ENCODE measurements at regions not wholly inside any gene's neighbourhood (a gene's known extent, or its start where the extent isn't known, plus 50 kb on each side); places are given as distances from the start of the nearest gene placed in this dataset.

DNA sequence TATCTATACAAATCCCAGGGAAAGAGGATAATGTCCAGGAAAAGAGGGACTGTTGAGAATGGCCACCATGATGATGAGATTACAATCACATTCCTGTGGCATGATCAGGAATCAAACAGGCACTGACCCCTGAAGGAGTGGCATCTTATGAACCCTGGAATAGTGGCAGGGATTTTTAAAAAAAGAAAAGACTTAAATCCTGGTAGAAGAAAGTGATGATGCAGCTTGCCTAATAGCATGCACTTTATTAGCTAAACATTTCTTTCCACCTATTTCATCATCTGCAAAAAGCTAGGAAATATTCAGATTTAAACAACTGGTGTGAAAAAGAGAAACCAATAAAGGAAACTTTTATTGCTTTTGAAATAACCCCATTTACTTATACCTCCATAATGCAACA is 87.2 kb upstream of the FSHR start:
- H3K9me1 ChIP-seq (ENCODE audit: control insufficient read depth, extremely low read depth, insufficient read depth, low read length), result no peaks in the 10 kb centered on the region
- FAIRE-seq, result no peak
- H3K36me3 ChIP-seq (ENCODE audit: control insufficient read depth in 2 of 2, extremely low read depth in 1 of 2, insufficient read depth in 2 of 2, low read length in 2 of 2), result no peaks in the 10 kb centered on the region
- DNase-seq (ENCODE audit: low read depth, low spot score), result no peak
- no peak overlapping the region for H3K9ac ChIP-seq (ENCODE audit: control insufficient read depth, extremely low read depth, insufficient read depth, low read length)
- dilution Hi-C loops (cut with MboI; ENCODE audit: extremely low pct_ligation_motif_present, low sequenced_read_pairs), result no loop called here
- H4K20me1 ChIP-seq (ENCODE audit: control insufficient read depth, extremely low read depth, insufficient read depth, low read length), result no peaks in the 10 kb centered on the region
- no peaks in the 10 kb centered on the region for H3K27me3 ChIP-seq (ENCODE audit: control insufficient read depth, extremely low read depth, insufficient read depth, low read length)
- no peaks in the 10 kb centered on the region for H3K9me3 ChIP-seq (ENCODE audit: control insufficient read depth, low read depth, low read length)
- H3K4me3 ChIP-seq (ENCODE audit: control insufficient read depth in 2 of 3, extremely low read depth in 1 of 3, insufficient read depth in 2 of 3, low read depth in 1 of 3, low read length in 3 of 3), result no peak overlapping the region
- no peaks in the 10 kb centered on the region for H3K79me2 ChIP-seq (ENCODE audit: control insufficient read depth, insufficient read depth, low read length)
- no peak overlapping the region for H2AFZ ChIP-seq (ENCODE audit: control insufficient read depth, low read length)
- H3K4me1 ChIP-seq (ENCODE audit: control insufficient read depth, extremely low read depth, insufficient read depth, low read length), result no peaks in the 10 kb centered on the region
- no peak overlapping the region for H3K27ac ChIP-seq (ENCODE audit: control insufficient read depth, insufficient read depth, low read length)
- TF ChIP-seq, protein P1, sequence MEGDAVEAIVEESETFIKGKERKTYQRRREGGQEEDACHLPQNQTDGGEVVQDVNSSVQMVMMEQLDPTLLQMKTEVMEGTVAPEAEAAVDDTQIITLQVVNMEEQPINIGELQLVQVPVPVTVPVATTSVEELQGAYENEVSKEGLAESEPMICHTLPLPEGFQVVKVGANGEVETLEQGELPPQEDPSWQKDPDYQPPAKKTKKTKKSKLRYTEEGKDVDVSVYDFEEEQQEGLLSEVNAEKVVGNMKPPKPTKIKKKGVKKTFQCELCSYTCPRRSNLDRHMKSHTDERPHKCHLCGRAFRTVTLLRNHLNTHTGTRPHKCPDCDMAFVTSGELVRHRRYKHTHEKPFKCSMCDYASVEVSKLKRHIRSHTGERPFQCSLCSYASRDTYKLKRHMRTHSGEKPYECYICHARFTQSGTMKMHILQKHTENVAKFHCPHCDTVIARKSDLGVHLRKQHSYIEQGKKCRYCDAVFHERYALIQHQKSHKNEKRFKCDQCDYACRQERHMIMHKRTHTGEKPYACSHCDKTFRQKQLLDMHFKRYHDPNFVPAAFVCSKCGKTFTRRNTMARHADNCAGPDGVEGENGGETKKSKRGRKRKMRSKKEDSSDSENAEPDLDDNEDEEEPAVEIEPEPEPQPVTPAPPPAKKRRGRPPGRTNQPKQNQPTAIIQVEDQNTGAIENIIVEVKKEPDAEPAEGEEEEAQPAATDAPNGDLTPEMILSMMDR (optimal IDR thresholded peaks at IDR 0.05 in 1 of 3, IDR thresholded peaks at IDR 0.05 in 1 of 3, conservative IDR thresholded peaks at IDR 0.05 in 1 of 3; ENCODE audit: extremely low read depth in 1 of 3, insufficient read depth in 2 of 3, low read length in 3 of 3), result no peak
- TF ChIP-seq EZH2 (IDR thresholded peaks at IDR 0.05; ENCODE audit: low read length), result no peak
- no peak overlapping the region for H3K4me2 ChIP-seq (ENCODE audit: control insufficient read depth, extremely low read depth, insufficient read depth, low read depth, low read length)

DNA sequence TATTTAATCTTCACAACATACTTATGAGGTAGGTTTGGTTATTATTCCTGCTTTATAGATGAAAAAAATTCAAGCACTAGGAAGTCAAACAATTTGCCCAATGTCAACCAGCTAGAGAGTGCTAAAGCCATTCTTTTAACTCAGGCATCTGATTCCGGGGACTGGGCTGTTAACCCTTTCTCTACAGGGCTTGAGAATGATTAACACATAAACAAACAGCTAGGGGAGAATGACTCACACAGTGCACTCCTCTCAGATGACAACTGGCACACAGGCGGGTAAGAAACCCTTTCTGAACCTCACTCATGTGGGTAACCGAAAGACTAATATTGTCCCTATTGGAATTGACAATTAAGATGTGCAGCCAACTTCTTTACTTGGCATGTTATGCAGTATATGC is 86.3 kb upstream of the FSHR start:
- DNase-seq (ENCODE audit: low read depth, low spot score), result no peak

More for the DNA sequence above, 86.3 kb upstream of the FSHR start:
- FAIRE-seq, result no peak
- TF ChIP-seq, protein P1 (optimal IDR thresholded peaks at IDR 0.05 in 1 of 3, IDR thresholded peaks at IDR 0.05 in 1 of 3, conservative IDR thresholded peaks at IDR 0.05 in 1 of 3; ENCODE audit: extremely low read depth in 1 of 3, insufficient read depth in 2 of 3, low read length in 3 of 3), result no peak
- no peak for TF ChIP-seq EZH2 (IDR thresholded peaks at IDR 0.05; ENCODE audit: low read length)
- no peaks in the 10 kb centered on the region for H3K9me3 ChIP-seq (ENCODE audit: control insufficient read depth, low read depth, low read length)
- dilution Hi-C loops (cut with MboI; ENCODE audit: extremely low pct_ligation_motif_present, low sequenced_read_pairs), result no loop called here
- no peak overlapping the region for H2AFZ ChIP-seq (ENCODE audit: control insufficient read depth, low read length)
- H3K27ac ChIP-seq (ENCODE audit: control insufficient read depth, insufficient read depth, low read length), result no peak overlapping the region
- H3K27me3 ChIP-seq (ENCODE audit: control insufficient read depth, extremely low read depth, insufficient read depth, low read length), result no peaks in the 10 kb centered on the region
- no peaks in the 10 kb centered on the region for H3K36me3 ChIP-seq (ENCODE audit: control insufficient read depth in 2 of 2, extremely low read depth in 1 of 2, insufficient read depth in 2 of 2, low read length in 2 of 2)
- H3K4me1 ChIP-seq (ENCODE audit: control insufficient read depth, extremely low read depth, insufficient read depth, low read length), result no peaks in the 10 kb centered on the region
- no peak overlapping the region for H3K9ac ChIP-seq (ENCODE audit: control insufficient read depth, extremely low read depth, insufficient read depth, low read length)
- H4K20me1 ChIP-seq (ENCODE audit: control insufficient read depth, extremely low read depth, insufficient read depth, low read length), result no peaks in the 10 kb centered on the region
- no peaks in the 10 kb centered on the region for H3K9me1 ChIP-seq (ENCODE audit: control insufficient read depth, extremely low read depth, insufficient read depth, low read length)
- H3K4me2 ChIP-seq (ENCODE audit: control insufficient read depth, extremely low read depth, insufficient read depth, low read depth, low read length), result no peak overlapping the region
- no peak overlapping the region for H3K4me3 ChIP-seq (ENCODE audit: control insufficient read depth in 2 of 3, extremely low read depth in 1 of 3, insufficient read depth in 2 of 3, low read depth in 1 of 3, low read length in 3 of 3)
- no peaks in the 10 kb centered on the region for H3K79me2 ChIP-seq (ENCODE audit: control insufficient read depth, insufficient read depth, low read length)
